ENCODE measurements at regions not wholly inside any gene's neighbourhood (a gene's known extent, or its start where the extent isn't known, plus 50 kb on each side); places are given as distances from the start of the nearest gene placed in this dataset.

DNA sequence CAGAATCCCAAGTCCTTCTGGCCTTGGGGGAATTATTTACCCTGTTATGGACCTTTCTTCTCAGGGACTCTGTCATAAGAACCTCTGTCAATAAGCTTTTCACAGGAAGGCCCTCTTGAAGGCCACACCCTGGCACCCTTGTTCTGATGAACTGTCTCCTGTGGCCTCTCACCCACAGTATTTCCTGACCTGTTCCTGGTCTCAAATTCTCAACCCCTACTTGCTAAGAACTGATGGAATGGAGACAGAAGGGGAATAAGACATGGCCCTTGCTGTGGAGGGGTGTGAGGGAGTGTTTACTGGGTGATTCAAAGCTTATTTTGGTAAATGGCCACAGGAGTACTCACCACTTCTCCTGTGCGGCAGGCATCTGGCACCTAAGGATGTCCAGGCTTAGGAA, 1082.9 kb downstream of the BCL11B start:
- TF ChIP-seq, protein P1, sequence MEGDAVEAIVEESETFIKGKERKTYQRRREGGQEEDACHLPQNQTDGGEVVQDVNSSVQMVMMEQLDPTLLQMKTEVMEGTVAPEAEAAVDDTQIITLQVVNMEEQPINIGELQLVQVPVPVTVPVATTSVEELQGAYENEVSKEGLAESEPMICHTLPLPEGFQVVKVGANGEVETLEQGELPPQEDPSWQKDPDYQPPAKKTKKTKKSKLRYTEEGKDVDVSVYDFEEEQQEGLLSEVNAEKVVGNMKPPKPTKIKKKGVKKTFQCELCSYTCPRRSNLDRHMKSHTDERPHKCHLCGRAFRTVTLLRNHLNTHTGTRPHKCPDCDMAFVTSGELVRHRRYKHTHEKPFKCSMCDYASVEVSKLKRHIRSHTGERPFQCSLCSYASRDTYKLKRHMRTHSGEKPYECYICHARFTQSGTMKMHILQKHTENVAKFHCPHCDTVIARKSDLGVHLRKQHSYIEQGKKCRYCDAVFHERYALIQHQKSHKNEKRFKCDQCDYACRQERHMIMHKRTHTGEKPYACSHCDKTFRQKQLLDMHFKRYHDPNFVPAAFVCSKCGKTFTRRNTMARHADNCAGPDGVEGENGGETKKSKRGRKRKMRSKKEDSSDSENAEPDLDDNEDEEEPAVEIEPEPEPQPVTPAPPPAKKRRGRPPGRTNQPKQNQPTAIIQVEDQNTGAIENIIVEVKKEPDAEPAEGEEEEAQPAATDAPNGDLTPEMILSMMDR (conservative IDR thresholded peaks at IDR 0.05; ENCODE audit: low read depth, low read length) = no peak
- no peak for DNase-seq (ENCODE audit: low read depth)
- no peak overlapping the region for H3K4me3 ChIP-seq (ENCODE audit: low read depth, low read length)

DNA sequence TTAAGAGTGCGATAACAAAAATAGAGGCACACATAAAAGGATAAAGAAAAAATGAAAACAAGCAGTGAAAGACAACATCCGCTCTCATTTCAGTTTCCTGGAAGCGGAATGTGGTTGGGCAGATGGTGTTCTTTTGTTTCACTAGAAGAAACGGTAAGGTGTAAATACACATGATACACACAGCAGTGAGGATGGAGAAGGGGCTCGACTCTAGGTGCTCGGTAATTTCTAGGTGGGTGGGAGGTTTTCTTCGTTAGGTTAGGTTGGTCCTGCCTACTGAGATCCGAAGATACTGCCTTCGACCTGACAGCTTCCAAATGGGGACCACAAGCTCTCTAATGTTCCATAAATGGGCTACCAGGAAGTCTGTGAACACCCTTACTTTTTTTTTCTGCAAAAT, 1082.5 kb downstream of the BCL11B start:
- no peak overlapping the region for H3K4me3 ChIP-seq (ENCODE audit: low read depth, low read length)
- TF ChIP-seq, protein P1 (conservative IDR thresholded peaks at IDR 0.05; ENCODE audit: low read depth, low read length) = no peak
- DNase-seq (ENCODE audit: low read depth) = no peak

DNA sequence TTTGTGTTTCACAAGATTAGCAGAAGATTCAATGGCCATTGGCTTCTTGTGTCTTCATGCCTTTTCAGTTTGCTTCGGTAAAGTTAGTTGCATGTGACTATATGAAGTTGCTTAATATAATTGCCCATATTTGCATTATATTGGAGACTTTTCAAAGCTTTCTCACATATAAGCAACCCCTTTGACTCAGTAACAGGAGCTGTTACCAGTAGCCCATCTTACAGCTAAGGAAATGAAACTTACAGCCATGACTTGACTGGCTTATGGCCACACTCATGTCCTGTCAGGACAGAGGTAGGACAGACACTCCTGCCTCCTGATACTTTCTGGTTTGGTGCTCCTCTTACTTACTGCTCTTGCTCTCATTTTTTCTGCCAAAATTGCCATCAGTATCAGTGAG, 1082.1 kb downstream of the BCL11B start:
- no peak for DNase-seq (ENCODE audit: low read depth)
- H3K4me3 ChIP-seq (ENCODE audit: low read depth, low read length) = no peak overlapping the region
- TF ChIP-seq, protein P1 (conservative IDR thresholded peaks at IDR 0.05; ENCODE audit: low read depth, low read length) = no peak

DNA sequence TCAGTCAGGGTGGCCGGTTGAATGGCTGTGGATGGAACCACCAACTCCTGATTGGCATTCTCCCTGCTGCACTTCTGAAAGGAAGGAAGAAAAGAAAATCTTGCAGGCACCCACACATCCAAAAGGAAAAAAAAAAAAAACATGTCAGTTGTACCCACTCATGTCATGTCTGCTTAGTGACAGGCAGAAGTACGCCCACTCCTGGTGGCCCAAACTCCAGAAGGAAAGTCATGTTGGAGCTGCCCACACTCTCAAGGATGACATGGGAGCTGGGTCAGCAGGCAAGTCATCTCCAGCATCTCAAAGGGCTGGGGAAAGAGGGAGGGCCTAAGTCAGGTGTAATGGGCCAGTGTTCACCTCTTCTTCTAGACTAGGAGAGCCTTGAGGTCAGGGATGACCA, 1079.1 kb downstream of the BCL11B start:
- H3K4me3 ChIP-seq (ENCODE audit: low read depth, low read length) = no peak overlapping the region
- DNase-seq (ENCODE audit: low read depth) = no peak
- TF ChIP-seq, protein P1 (conservative IDR thresholded peaks at IDR 0.05; ENCODE audit: low read depth, low read length) = no peak

DNA sequence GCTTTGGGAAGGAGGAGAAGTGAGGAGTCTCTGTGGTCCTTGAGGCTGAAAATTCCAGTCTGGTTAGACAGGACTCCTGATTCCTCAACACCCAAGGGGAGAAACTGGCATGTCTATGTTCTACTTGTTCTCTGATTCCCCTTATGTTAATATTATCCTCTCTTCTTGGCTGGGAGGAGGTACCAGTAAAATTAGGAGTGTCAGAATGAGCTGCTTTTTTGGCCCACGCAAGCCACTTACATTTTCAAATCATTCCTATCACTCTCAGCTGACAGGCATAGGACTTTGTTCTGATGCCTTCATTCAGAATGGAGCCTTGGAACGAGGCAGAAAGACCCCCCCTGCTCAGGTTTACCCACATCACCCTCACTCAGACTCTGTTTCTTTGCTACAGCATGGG, 1077.2 kb downstream of the BCL11B start:
- TF ChIP-seq, protein P1 (conservative IDR thresholded peaks at IDR 0.05; ENCODE audit: low read depth, low read length) = no peak

DNA sequence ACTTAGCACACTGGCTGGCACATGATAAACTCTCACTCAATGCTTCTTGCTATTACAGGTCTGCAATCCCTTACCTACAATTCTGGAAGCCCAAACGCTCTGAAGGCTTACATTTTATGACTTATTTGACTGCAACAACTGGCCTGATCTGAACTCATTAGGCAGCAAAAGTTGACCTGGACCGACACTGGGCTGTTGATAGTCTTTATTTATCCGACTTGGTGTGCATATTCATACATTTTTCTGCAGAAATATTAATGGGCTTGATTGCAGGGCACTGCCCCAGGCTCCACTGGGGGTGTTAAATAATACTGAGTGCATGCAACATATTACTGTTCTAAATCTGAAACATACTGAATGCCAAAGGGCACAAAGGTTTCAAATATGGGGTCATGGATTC, 1076.7 kb downstream of the BCL11B start:
- DNase-seq (ENCODE audit: low read depth) = no peak
- TF ChIP-seq, protein P1 (conservative IDR thresholded peaks at IDR 0.05; ENCODE audit: low read depth, low read length) = no peak

More for the DNA sequence above, 1077.2 kb downstream of the BCL11B start:
- no peak for DNase-seq (ENCODE audit: low read depth)
- no peak overlapping the region for H3K4me3 ChIP-seq (ENCODE audit: low read depth, low read length)

DNA sequence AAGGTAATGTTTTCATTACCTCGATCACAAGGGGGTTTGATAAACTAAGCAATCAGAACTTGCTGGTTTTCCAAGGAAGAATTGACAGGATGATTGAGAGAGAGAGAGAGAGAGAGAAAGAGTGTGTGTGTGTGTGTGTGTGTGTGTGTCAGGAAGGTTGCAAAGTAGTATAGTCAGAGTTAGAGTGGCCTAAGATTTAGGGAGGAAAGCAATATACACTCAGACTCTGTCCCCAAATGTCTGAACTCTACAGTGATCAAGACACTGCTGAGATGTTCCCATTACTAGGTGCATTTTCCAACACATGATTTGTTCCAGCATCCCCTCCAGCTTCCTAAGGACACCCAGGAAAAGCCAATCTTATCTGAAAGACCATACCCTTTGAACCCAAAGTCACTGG, 1074.1 kb downstream of the BCL11B start:
- no peak overlapping the region for H3K4me3 ChIP-seq (ENCODE audit: low read depth, low read length)
- TF ChIP-seq, protein P1 (conservative IDR thresholded peaks at IDR 0.05; ENCODE audit: low read depth, low read length) = no peak
- no peak for DNase-seq (ENCODE audit: low read depth)

More for the DNA sequence above, 1076.7 kb downstream of the BCL11B start:
- no peak overlapping the region for H3K4me3 ChIP-seq (ENCODE audit: low read depth, low read length)

All from choroid plexus epithelial cell (primary cell).